ENCODE measurements at regions not wholly inside any gene's neighbourhood (a gene's known extent, or its start where the extent isn't known, plus 50 kb on each side); places are given as distances from the start of the nearest gene placed in this dataset.

GRCh38 chr22:27650572-27650971, 151.0 kb downstream of the MN1 start:
- TF ChIP-seq, protein P1, sequence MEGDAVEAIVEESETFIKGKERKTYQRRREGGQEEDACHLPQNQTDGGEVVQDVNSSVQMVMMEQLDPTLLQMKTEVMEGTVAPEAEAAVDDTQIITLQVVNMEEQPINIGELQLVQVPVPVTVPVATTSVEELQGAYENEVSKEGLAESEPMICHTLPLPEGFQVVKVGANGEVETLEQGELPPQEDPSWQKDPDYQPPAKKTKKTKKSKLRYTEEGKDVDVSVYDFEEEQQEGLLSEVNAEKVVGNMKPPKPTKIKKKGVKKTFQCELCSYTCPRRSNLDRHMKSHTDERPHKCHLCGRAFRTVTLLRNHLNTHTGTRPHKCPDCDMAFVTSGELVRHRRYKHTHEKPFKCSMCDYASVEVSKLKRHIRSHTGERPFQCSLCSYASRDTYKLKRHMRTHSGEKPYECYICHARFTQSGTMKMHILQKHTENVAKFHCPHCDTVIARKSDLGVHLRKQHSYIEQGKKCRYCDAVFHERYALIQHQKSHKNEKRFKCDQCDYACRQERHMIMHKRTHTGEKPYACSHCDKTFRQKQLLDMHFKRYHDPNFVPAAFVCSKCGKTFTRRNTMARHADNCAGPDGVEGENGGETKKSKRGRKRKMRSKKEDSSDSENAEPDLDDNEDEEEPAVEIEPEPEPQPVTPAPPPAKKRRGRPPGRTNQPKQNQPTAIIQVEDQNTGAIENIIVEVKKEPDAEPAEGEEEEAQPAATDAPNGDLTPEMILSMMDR (IDR thresholded peaks at IDR 0.05): no peak
- TF ChIP-seq POLR2AphosphoS5 (IDR thresholded peaks at IDR 0.05) (no peak), POLR2A (IDR thresholded peaks at IDR 0.05) (no peak)

Measured in stomach (tissue), 4 donors.